ENCODE measurements at regions not wholly inside any gene's neighbourhood (a gene's known extent, or its start where the extent isn't known, plus 50 kb on each side); places are given as distances from the start of the nearest gene placed in this dataset.

- DNase-seq (ENCODE audit: low spot score), result no peak
Observed at GRCh38 chr7:26600411-26600810, 264.0 kb downstream of the SKAP2 start.

GRCh38 chr7:26603631-26604030, 260.8 kb downstream of the SKAP2 start:
- DNase-seq (ENCODE audit: low spot score), result no peak

DNA sequence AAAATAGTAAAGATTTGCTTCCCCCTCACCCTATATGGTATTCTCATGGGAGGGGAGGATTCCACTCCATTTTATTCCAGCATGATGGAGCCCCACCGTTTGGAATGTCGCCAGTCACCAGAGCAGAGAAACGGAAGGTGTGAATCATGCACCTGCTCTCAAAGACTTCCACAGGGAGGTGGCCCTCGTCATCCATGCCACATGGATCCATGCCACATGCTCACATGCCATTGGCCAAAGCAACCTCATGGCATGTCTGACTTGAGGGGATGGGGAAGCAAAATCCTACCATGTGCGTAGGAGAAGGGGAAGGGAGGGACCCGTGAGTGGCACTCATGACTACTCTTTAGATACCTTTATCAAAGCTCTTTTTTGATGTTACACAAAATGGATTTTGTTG, 256.0 kb downstream of the SKAP2 start:
- DNase-seq (ENCODE audit: low spot score), result no peak

DNA sequence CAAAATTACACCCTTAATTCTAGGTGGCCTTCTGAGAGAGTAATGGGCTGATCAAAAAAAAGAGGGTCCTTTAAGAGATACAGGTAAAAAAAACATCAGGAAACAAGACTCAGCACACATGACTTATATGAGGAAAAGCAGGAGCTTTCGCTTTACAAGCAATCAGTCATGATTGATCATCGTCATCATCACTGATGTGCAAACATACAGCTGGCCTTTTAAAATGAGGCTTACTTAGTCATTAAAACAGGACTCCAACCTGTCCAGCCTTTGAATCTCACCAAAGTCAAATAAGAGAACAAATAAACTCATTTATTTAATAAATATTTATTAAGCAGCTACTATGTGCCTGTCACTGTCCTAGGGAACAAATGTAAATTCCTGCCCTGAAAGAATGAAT, 255.3 kb downstream of the SKAP2 start:
- DNase-seq (ENCODE audit: low spot score), result no peak

GRCh38 chr7:26609532-26609931, 254.9 kb downstream of the SKAP2 start:
- no peak for DNase-seq (ENCODE audit: low spot score)

DNA sequence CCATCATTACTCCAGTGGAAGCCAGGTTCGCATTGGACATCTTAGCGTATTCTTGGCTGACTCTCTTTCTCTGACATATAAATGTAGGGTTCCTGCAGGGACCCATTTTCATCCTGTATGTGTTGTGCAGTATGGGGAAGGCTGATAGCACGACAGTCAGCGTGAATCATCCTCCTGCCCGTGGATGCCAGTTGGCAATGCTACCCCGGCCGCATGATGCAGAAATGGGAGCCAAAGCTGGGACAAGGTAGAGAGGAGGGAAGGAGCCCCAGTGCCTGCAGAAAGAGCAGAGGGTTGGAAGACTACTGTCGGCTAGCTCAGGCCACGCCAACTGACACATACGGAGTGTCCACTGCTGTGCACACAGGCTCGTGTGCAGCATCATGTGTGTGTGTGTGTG, 251.6 kb downstream of the SKAP2 start:
- DNase-seq (ENCODE audit: low spot score), result no peak

GRCh38 chr7:26614503-26614902, 249.9 kb downstream of the SKAP2 start:
- DNase-seq (ENCODE audit: low spot score), result no peak

DNA sequence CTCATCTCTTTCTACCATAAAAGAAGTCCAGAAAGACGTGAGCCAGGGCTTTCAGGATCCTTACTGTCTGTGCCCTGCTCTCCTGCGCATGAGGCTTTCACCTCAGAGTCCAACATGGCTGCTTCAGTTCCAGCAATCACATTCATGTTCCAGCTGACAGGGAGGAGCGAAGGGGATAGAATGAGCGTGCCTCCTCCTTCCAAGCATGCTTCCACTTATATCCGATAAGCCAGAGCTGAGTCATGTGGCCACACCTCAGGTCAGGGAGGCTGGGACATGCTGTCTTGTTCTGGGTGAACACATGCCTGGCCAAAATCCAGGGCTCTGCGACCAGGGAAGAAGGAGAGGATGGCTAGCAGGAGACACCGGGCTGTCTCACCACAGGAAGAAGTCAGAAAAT, 248.2 kb downstream of the SKAP2 start:
- DNase-seq (ENCODE audit: low spot score), result no peak

- no peak for DNase-seq (ENCODE audit: low spot score)
Observed at GRCh38 chr7:26617066-26617465, 247.3 kb downstream of the SKAP2 start.

Measured in pons (tissue), 1 donor.